Myocyte (in vitro differentiated cells): ENCODE measurements at regions not wholly inside any gene's neighbourhood (a gene's known extent, or its start where the extent isn't known, plus 50 kb on each side); places are given as distances from the start of the nearest gene placed in this dataset.
A peak's percentile ranks its signal among the peaks of the same experiment; 100 is the strongest.
"Not testable (repeated sequence)": the region's sequence is repeated elsewhere in the genome, so short reads cannot be mapped to it uniquely, and the experiment has no call there.

Experiments used
- DNase-seq: peaks from one replicate; pipeline ENCODE4 v3.0.0-alpha.2; 2012; ENCODE audit warnings: low read depth

DNA sequence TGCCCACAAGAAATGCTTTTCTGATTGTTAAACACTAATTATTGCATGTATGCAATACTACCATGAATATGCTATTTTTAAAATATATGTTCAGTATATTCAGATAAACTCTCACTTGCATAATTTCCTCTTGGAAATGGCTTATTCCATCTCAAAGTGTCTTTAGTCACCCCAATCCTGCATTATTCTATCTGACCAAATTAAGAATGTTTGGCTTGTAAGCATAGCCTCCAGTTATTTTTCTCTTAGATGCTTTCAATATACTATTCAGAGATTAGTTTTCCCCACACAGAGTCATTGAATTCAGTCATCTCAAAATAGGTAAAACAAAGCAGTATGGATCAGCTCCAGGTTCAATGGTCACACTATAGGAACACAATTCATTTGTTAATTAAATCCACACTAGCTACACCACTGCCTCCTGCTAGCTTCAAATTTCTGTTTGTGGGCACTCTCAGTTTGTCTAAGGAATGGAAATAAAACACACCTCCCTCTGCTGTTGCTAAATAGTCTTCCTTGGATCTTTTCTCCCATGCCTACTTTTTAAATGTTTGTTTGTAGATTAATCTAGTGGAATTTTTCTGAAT is 134.6 kb upstream of the TBCA start:
- DNase-seq = no peak

DNA sequence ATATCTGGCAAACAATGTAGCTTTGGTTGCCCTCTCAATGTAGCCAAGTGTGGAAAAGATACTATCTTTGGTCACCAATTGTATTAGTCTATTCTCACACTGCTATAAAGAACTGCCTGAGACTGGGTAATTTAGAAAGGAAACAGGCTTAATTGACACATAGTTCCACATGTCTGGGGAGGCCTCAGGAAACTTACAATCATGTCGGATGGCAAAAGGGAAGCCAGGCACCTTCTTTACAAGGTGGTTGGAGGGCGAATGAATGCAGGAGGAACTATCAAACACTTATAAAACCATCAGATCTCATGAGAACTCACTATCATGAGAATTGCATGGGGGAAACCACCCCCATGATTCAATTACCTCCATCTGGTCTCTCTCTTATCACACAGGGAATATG is 133.1 kb upstream of the TBCA start:
- DNase-seq = no peak

DNA sequence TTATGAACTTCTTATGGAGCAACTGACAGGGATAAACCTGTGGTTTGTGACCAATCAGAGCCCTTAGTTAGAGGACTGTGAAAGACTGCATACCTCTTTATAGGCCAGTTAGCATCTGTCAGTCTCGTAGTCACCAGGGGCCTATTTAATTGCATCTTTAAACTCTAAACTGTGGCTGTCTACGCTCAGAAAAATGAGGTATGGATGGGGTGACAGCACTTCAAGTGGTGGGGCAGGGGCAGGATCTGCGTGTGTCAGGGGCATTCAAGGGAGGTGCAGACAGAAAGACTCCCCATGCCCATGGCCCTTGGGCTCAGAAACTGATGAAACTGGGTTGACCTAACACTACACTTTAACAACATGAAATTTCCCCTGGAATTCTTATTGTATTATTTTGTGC is 132.6 kb upstream of the TBCA start:
- DNase-seq = no peak

DNA sequence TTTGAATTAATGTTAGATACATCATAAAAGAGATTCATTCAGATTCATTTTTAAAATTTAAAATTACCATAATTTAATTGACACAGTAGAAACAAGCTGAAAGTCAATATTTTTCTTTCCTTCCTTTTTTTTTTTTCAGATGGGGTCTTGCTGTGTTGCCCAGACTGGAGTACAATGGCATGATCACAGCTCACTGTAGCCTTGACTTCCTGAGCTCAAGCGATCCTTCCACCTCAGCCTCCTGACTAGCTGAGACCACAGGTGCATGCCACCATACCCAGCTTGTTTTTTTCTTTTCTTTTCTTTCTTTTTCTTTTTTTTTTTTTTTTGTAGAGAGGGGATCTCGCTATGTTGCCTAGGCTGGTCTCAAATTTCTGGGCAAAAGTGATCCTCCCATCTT is 131.6 kb upstream of the TBCA start:
- no peak for DNase-seq

DNA sequence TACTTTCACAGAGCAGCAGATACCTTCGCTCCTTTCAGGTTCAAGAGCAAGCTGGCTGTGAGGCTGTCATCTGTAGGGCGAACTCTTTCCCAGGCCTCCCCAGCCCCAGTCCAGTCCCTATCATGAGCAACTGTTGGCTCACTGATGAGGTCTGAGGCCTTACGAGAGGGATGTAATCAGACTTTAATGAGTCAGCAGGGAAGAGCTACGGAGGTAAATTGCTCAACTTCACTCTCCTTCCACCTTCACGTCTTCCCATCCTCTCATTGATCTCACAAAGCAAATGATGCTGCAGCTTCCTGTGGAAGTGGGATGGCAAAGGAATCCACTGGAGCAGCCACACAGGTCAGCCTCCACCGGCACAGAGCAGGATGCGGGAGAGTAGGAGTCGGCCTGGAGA is 130.7 kb upstream of the TBCA start:
- DNase-seq = no peak

- DNase-seq = peak; percentile 61
Measured at GRCh38 chr5:77904362-77904761, 128.2 kb upstream of the TBCA start.

GRCh38 chr5:77900691-77901090 is 124.6 kb upstream of the TBCA start:
- DNase-seq = no peak

DNA sequence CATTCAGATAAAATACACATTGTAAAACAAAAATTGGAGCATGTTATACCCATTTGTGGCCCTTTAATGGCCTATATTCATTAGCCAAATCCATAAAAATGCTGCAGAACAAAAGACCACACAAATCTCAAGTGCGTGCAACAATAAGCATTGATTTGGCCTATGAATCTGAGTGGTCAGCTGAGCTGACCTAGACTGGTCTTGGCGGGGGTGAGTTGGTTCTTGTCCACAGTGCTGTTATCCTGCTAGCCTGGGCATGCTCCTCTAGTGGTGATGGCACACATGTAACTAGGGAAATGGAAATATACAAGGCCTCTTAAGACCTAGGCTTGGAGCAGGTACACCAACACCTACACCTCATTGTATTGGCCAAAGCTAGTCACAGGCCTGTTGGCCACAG is 122.2 kb upstream of the TBCA start:
- no peak for DNase-seq

DNA sequence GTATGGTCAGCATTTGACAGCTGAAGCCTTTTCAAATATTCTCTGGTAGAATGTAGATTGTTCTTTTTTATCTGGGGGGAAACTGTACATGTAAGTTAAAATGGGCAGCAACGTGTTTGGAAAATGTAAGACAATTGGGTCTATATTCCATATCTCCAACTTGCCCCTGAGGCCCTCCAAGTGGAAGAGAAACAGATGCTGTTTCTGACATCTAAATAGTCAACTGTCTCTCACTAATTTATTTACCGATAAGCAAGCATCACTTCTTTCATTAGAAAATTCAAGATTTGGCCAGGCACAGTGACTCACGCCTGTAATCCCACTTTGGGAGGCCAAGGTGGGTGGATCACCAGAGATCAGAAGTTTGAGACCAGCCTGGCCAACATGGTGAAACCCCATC is 120.2 kb upstream of the TBCA start:
- no peak for DNase-seq

DNA sequence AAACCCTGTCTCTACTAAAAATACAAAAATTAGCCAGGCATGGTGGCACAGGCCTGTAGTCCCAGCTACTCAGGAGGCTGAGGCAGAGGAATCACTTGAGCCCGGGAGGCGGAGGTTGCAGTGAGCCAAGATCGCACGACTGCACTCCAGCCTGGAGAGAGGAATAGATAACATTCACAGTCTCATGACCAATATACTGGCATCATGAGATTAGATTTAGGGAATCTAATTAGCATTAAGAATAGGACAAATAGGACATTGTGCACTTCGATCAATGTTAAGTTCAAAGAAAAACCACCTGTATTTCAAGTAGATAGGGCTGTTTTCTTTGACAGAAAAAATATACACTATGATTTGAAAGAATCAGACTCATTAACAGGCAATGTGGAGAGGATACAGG is 118.0 kb upstream of the TBCA start:
- not testable (repeated sequence) for DNase-seq

GRCh38 chr5:77893225-77893860 is 117.2 kb upstream of the TBCA start:
- DNase-seq = peak; percentile 83

DNA sequence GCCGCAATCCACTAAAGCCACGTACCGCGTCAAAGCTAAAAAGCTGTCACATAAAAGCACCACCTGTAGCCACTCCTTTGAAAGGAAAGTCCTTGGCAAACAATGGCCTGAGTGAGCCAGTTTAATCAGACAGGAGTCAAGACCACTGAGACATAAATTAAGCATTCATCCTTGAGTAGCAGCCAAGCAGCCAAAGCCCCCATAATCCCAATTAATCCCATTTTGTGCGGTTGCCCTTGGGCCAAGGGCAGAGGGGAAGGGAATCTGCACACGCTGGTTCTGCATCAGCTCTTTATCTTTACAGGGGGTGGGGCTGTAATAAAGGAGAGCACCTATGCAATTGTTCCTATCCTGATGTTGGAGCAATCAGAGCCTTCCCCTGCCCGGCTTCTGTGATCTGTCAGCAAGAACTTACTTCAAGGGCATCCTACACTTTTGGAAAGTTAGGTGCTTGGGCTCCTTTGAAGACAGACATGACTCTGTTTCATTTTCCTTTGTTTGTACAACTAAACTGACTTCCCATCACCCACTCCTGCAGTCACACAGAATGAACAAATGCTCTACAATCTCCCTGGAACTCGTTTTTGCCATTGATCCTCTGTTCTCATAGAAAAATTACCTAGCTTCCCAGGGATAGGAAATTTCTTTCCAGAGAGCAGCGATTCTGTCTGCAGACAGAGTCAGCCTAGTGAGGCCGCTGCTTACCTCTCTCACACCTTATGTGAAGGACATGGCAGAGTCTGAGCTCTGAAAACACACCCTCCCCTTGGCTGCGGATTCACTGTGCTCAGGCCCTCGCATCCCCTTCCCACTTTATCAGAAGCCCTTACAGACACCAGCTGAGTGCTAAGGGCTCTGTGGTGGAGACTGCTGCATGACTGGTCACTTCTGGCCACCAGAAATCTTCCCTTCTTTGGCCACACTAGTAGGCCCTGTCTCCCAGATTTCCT is 116.2 kb upstream of the TBCA start:
- no peak for DNase-seq

GRCh38 chr5:77885519-77885918 is 109.4 kb upstream of the TBCA start:
- DNase-seq = no peak

- no peak for DNase-seq
Measured at GRCh38 chr5:77882670-77883257, 106.6 kb upstream of the TBCA start.

GRCh38 chr5:77881528-77881927 is 105.4 kb upstream of the TBCA start:
- DNase-seq = no peak

GRCh38 chr5:77877516-77878355 is 101.6 kb upstream of the TBCA start:
- DNase-seq = no peak

DNA sequence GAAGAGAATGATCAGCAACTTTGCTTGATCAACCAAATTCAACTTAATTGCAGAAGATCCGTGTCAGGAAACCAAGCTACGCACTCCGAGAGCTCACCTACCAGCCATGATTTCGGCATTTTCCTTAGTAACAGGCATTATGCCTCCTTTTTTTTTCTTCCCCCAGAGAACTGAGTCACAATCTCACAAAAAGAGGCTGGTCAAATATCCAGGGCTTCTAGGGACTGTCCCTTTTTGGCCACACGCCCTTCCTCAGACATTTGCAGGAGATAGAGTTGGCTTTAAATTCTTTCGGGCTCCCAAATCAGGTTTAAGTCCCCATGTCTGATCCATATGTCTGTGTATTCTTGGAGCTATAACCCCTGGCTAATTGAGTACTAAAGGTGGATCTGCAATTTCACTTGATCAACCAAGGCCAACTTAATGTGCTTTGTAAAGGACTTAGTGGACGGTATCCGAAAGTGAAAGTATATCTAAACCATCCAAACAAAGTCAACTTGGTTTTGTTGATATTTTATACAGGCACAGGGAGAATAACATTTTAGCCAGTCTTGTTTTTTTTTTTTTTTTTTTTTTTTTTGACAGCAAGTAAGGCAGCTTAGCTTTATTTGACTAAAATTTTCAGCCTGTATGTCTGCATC is 100.8 kb upstream of the TBCA start:
- DNase-seq = peak; percentile 42

DNA sequence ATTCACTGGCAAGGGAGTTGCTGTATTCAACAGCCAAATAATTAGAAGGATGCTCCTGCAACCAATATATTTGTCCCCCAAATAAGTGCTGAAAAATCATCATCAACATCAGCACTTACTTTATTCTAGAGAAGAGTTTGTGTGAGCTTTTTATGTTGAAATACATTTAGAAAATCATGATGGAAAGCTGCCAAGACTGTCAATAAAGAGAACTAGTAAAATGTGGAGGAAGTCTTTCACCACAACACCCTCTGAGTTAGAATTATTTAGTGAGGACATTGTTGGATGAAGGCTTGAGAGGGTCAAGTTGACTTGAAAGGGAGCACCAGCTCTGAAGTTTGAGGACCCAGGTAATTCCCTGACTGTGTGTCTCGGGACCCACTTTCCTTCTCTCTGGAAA is 100.2 kb upstream of the TBCA start:
- DNase-seq = no peak

DNA sequence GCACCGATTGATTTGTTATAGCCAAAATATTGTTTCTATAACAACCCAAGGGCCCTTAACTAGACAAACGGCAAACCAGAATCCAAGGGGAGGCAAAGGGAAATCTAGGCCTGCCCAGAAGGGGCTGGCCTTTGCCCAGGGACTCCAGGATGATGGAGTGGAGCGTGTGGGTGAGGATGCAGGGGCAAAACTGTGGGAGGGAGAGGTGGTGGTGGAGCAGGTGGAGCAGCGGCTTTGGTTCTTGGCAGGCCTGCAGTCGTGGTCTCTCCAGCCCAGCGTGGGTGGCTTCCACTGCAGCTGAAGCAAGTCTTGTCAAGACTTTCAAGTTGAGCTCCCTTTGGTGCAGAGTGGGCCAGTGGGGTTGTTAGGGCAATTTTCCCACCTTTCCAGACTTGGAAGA is 98.6 kb upstream of the TBCA start:
- DNase-seq = peak; percentile 28

DNA sequence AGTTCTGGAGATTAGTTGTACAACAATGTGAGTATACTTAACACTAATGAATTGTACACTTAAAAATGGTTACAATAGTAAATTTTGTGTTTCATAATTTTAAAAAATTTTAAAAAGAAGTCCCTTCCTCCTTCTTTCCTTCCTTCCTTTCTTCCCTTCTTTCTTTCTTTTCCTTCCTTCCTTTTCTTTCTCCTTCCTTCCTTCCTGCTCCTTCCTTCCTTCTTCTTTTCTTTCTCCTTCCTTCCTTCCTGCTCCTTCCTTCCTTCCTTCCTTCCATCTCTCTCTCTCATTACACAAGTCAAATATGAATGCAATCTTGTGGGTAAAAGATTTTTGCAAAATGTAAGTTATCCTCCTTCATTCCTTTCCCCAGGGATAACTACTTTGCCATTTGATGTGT is 97.1 kb upstream of the TBCA start:
- no peak for DNase-seq

DNA sequence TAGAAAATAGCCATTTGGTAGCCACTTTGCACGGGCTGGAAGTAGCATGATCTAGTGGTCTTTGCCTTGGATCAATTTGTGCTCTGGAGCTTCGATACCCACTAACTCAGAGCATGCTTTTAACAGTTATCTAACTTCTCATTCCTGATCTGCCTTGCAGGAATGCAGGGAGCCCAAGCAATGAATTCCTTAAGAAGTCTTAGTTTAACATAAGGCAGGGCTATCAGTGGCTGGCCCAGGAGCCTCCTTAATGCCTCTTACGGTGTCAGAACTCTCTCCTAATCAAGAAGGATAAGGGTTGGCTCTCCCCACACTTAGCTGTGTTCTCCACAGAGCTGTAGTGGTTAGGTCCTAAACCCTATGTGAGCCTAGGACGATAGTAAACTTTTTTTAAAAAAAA is 95.8 kb upstream of the TBCA start:
- no peak for DNase-seq
